H1 (cell line): ENCODE measurements at regions not wholly inside any gene's neighbourhood (a gene's known extent, or its start where the extent isn't known, plus 50 kb on each side); places are given as distances from the start of the nearest gene placed in this dataset.

Experiments used
- CHD1 ChIP-seq: IDR thresholded peaks from 2 replicates; pipeline ENCODE4 v1.6.1; 2012; ENCODE audit warnings: low read depth, low read length, improper control_type of control experiment
- EZH2 ChIP-seq: fragments of 200-600 bp; sonication (generic); IDR thresholded peaks from 2 replicates; pipeline ENCODE4 v1.7.1; 2012; ENCODE audit warnings: low read depth, mild to moderate bottlenecking, moderate library complexity, low read length, inconsistent platforms; ENCODE audit not compliant: severe bottlenecking
- RBBP5 ChIP-seq: IDR thresholded peaks from 2 replicates; pipeline ENCODE4 v1.7.1; 2012; ENCODE audit warnings: low read depth, mild to moderate bottlenecking, inconsistent platforms, low read length, moderate library complexity, borderline replicate concordance
- RNF2 ChIP-seq: fragments of 200-900, 300-1000 bp; sonication (generic); IDR thresholded peaks from 2 replicates; pipeline ENCODE4 v1.7.1; 2016; ENCODE audit warnings: borderline replicate concordance, low read depth, mild to moderate bottlenecking, antibody characterized with exemption, low read length; ENCODE audit not compliant: poor library complexity, severe bottlenecking; ENCODE audit errors: missing control alignments
- SIN3A ChIP-seq, 2 experiments: IDR thresholded peaks in 1 of 2; conservative IDR thresholded peaks in 1 of 2; 2 replicates each; pipeline ENCODE4 v1.6.1; 2011 to 2012; ENCODE audit warnings: low read length in 2 of 2, improper control_type of control experiment in 1 of 2, low read depth in 1 of 2, mild to moderate bottlenecking in 1 of 2
- SIRT6 ChIP-seq: IDR thresholded peaks from one replicate; pipeline ENCODE4 v1.7.1; 2012; ENCODE audit warnings: low read length, inconsistent platforms
- USF2 ChIP-seq: IDR thresholded peaks from 2 replicates; pipeline ENCODE4 v1.6.1; 2011; ENCODE audit warnings: low read length, improper control_type of control experiment

GRCh38 chr18:76306685-76307292, 188.3 kb downstream of the ZNF516 start (continued):
- no peak for TF ChIP-seq CHD1
- no peak for TF ChIP-seq EZH2
- TF ChIP-seq SIRT6: no peak
- no peak for TF ChIP-seq SIN3A (conservative IDR thresholded peaks at IDR 0.05 in 1 of 2, IDR thresholded peaks at IDR 0.05 in 1 of 2; ENCODE audit: low read depth in 1 of 2, low read length in 2 of 2)
- no peak for TF ChIP-seq RNF2
- no peak for TF ChIP-seq USF2
- no peak for TF ChIP-seq RBBP5
